Thymus (tissue), 11 donors: ENCODE measurements at regions not wholly inside any gene's neighbourhood (a gene's known extent, or its start where the extent isn't known, plus 50 kb on each side); places are given as distances from the start of the nearest gene placed in this dataset.

Experiments used
- DNase-seq, 9 donors: peaks; one replicate each; pipeline ENCODE4 v3.0.0-alpha.2; 2013; ENCODE audit warnings: low spot score in 9 of 9, low read depth in 6 of 9, missing footprints in 1 of 9
- H3K27ac ChIP-seq, 2 donors: one replicate each; pipeline ENCODE4 v1.5.1; 2013; ENCODE audit warnings: control low read depth in 1 of 2, low read depth in 1 of 2, low read length in 1 of 2, mild to moderate bottlenecking in 1 of 2, moderate library complexity in 1 of 2
- H3K27me3 ChIP-seq, 2 donors: one replicate each; pipeline ENCODE4 v1.5.1; 2013; ENCODE audit warnings: low read length in 1 of 2; ENCODE audit not compliant: control insufficient read depth in 2 of 2, insufficient read depth in 1 of 2
- H3K36me3 ChIP-seq, 2 donors: one replicate each; pipeline ENCODE4 v1.5.1; 2013; ENCODE audit warnings: low read length in 1 of 2, mild to moderate bottlenecking in 1 of 2, moderate library complexity in 1 of 2; ENCODE audit not compliant: control insufficient read depth in 2 of 2, insufficient read depth in 2 of 2
- H3K4me1 ChIP-seq, 2 donors: one replicate each; pipeline ENCODE4 v1.5.1; 2013; ENCODE audit warnings: low read length in 2 of 2; ENCODE audit not compliant: control insufficient read depth in 2 of 2, insufficient read depth in 2 of 2
- H3K4me3 ChIP-seq, 2 donors: one replicate each; pipeline ENCODE4 v1.5.1; 2013; ENCODE audit warnings: low read length in 2 of 2, control low read depth in 1 of 2, mild to moderate bottlenecking in 1 of 2
- H3K9me3 ChIP-seq, 2 donors: one replicate each; pipeline ENCODE4 v1.5.1; 2013; ENCODE audit warnings: low read length in 1 of 2, mild to moderate bottlenecking in 1 of 2; ENCODE audit not compliant: control insufficient read depth in 2 of 2, insufficient read depth in 1 of 2
- WGBS: extraction: QIAGEN DNeasy Blood & Tissue Kit; methylation state at CpG from one replicate; pipeline ENCODE4 v1.1.7; 2013; 5-methylcytosine and 5-hydroxymethylcytosine counted together
- donor health status: healthy.

GRCh38 chr2:38474715-38475566 lies 97.9 kb upstream of the ATL2 start:
- no peak for DNase-seq
- H3K4me3 ChIP-seq, result no peak overlapping the region
- peaks cover 0 to 2% of the 10 kb centered on the region in 2 donors for H3K27me3 ChIP-seq
- no peaks in the 10 kb centered on the region for H3K4me1 ChIP-seq
- peak overlapping the region in 1 of 2 donors; percentile 18 for H3K27ac ChIP-seq
- H3K36me3 ChIP-seq, result no peaks in the 10 kb centered on the region
- peaks cover 0 to 1% of the 10 kb centered on the region in 2 donors for H3K9me3 ChIP-seq
- 97% methylated on average over 6 of the region's 6 CpGs for WGBS

- Histone ChIP-seq H3K4me1 (no peaks in the 10 kb centered on the region), H3K4me3 (no peak overlapping the region), H3K27me3 (peaks cover 0 to 2% of the 10 kb centered on the region in 2 donors), H3K27ac (peak overlapping the region in 1 of 2 donors; percentile 8), H3K9me3 (no peaks in the 10 kb centered on the region), H3K36me3 (no peaks in the 10 kb centered on the region)
- no peak for DNase-seq
- 83% methylated on average over 3 of the region's 3 CpGs for WGBS
Measured at GRCh38 chr2:38474021-38474456, 97.0 kb upstream of the ATL2 start.

- 88% methylated on average over 5 of the region's 5 CpGs for WGBS
- H3K27ac ChIP-seq, result peak overlapping the region in 1 of 2 donors; percentile 58
Measured at GRCh38 chr2:38473333-38474005, 96.4 kb upstream of the ATL2 start.

GRCh38 chr2:38470115-38470514 lies 93.0 kb upstream of the ATL2 start:
- Histone ChIP-seq H3K4me3 (no peak overlapping the region), H3K27ac (no peak overlapping the region), H3K36me3 (no peaks in the 10 kb centered on the region), H3K4me1 (peaks cover 0 to 5% of the 10 kb centered on the region in 2 donors), H3K27me3 (no peaks in the 10 kb centered on the region), H3K9me3 (no peaks in the 10 kb centered on the region)
- DNase-seq, result no peak
- WGBS, result 95% methylated on average over 3 of the region's 3 CpGs

More at GRCh38 chr2:38473333-38474005, 96.4 kb upstream of the ATL2 start:
- DNase-seq, result no peak
- Histone ChIP-seq H3K9me3 (no peaks in the 10 kb centered on the region), H3K4me3 (no peak overlapping the region), H3K27me3 (peaks cover 0 to 2% of the 10 kb centered on the region in 2 donors), H3K4me1 (no peaks in the 10 kb centered on the region), H3K36me3 (no peaks in the 10 kb centered on the region)

- H3K4me3 ChIP-seq, result no peak overlapping the region
- H3K27me3 ChIP-seq, result no peaks in the 10 kb centered on the region
- no peak for DNase-seq
- H3K36me3 ChIP-seq, result no peaks in the 10 kb centered on the region
- H3K27ac ChIP-seq, result no peak overlapping the region
- WGBS, result 85% methylated on average over 3 of the region's 3 CpGs
- H3K4me1 ChIP-seq, result peaks cover 0 to 5% of the 10 kb centered on the region in 2 donors
- no peaks in the 10 kb centered on the region for H3K9me3 ChIP-seq
Measured at GRCh38 chr2:38467768-38468455, 90.8 kb upstream of the ATL2 start.

- Histone ChIP-seq H3K9me3 (no peaks in the 10 kb centered on the region), H3K27ac (no peak overlapping the region), H3K27me3 (no peaks in the 10 kb centered on the region), H3K36me3 (no peaks in the 10 kb centered on the region), H3K4me3 (no peak overlapping the region), H3K4me1 (peaks cover 0 to 9% of the 10 kb centered on the region in 2 donors)
- no peak for DNase-seq
- WGBS, result 91% methylated on average over 11 of the region's 11 CpGs
Measured at GRCh38 chr2:38466876-38467767, 90.0 kb upstream of the ATL2 start.

GRCh38 chr2:38466409-38466808 lies 89.3 kb upstream of the ATL2 start:
- Histone ChIP-seq H3K36me3 (no peaks in the 10 kb centered on the region), H3K27me3 (no peaks in the 10 kb centered on the region), H3K4me3 (no peak overlapping the region), H3K4me1 (peaks cover 0 to 11% of the 10 kb centered on the region in 2 donors), H3K9me3 (no peaks in the 10 kb centered on the region), H3K27ac (peak overlapping the region; percentile 12 to 52)
- 96% methylated on average over 5 of the region's 5 CpGs for whole genome bisulfite sequencing
- no peak for DNase-seq

- Histone ChIP-seq H3K9me3 (no peaks in the 10 kb centered on the region), H3K4me1 (peaks cover 0 to 11% of the 10 kb centered on the region in 2 donors)
Measured at GRCh38 chr2:38465789-38466127, 88.7 kb upstream of the ATL2 start.

More at GRCh38 chr2:38465789-38466127, 88.7 kb upstream of the ATL2 start:
- 64% methylated on average over 4 of the region's 4 CpGs for WGBS
- Histone ChIP-seq H3K4me3 (no peak overlapping the region), H3K27ac (no peak overlapping the region), H3K27me3 (no peaks in the 10 kb centered on the region), H3K36me3 (no peaks in the 10 kb centered on the region)
- DNase-seq, result peak in 6 of 9 donors; percentile 32 to 74 (median 40)
